ENCODE measurements at regions not wholly inside any gene's neighbourhood (a gene's known extent, or its start where the extent isn't known, plus 50 kb on each side); places are given as distances from the start of the nearest gene placed in this dataset.
"Not testable (repeated sequence)": the region's sequence is repeated elsewhere in the genome, so short reads cannot be mapped to it uniquely, and the experiment has no call there.

DNA sequence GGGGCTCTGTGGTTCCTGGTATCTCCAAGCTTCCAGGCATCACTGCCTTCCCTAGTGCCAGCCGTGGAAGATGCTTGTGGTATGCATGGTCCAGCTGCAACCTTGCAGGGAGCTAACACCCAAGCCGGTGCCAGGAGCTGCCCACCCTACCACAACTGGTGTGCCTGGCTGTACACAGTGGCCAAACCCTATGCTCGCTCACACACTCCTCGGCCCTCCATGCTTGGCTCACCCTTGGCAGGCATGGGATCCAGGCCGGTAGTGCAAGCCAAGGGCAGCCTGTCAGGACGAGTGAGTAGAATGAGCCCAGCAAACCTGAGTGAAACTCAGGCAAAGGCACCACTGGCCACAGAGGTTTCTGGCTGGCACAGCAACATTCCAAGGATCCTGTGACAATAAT is 1676.0 kb downstream of the SLITRK1 start:
- Histone ChIP-seq H3K9me3 (no peaks in the 10 kb centered on the region), H3K27me3 (no peaks in the 10 kb centered on the region), H3K4me3 (no peak overlapping the region), H3K36me3 (no peaks in the 10 kb centered on the region), H3K27ac (no peak overlapping the region), H3K4me1 (no peaks in the 10 kb centered on the region)
- no peak for DNase-seq (ENCODE audit: low spot score)
- TF ChIP-seq, protein P1, sequence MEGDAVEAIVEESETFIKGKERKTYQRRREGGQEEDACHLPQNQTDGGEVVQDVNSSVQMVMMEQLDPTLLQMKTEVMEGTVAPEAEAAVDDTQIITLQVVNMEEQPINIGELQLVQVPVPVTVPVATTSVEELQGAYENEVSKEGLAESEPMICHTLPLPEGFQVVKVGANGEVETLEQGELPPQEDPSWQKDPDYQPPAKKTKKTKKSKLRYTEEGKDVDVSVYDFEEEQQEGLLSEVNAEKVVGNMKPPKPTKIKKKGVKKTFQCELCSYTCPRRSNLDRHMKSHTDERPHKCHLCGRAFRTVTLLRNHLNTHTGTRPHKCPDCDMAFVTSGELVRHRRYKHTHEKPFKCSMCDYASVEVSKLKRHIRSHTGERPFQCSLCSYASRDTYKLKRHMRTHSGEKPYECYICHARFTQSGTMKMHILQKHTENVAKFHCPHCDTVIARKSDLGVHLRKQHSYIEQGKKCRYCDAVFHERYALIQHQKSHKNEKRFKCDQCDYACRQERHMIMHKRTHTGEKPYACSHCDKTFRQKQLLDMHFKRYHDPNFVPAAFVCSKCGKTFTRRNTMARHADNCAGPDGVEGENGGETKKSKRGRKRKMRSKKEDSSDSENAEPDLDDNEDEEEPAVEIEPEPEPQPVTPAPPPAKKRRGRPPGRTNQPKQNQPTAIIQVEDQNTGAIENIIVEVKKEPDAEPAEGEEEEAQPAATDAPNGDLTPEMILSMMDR (IDR thresholded peaks at IDR 0.05) = no peak

- H3K27ac ChIP-seq = no peak overlapping the region
- TF ChIP-seq, protein P1 (IDR thresholded peaks at IDR 0.05) = no peak
These were observed 1679.9 kb downstream of the SLITRK1 start for GRCh38 chr13:82202398-82202797.

GRCh38 chr13:82196087-82196486 is 1686.2 kb downstream of the SLITRK1 start:
- DNase-seq (ENCODE audit: low spot score) = no peak
- H3K4me3 ChIP-seq = no peak overlapping the region
- no peaks in the 10 kb centered on the region for H3K9me3 ChIP-seq
- no peaks in the 10 kb centered on the region for H3K4me1 ChIP-seq
- no peaks in the 10 kb centered on the region for H3K36me3 ChIP-seq
- no peaks in the 10 kb centered on the region for H3K27me3 ChIP-seq
- TF ChIP-seq, protein P1 (IDR thresholded peaks at IDR 0.05) = no peak
- H3K27ac ChIP-seq = no peak overlapping the region

More at GRCh38 chr13:82202398-82202797, 1679.9 kb downstream of the SLITRK1 start:
- no peaks in the 10 kb centered on the region for H3K36me3 ChIP-seq
- no peak overlapping the region for H3K4me3 ChIP-seq
- no peak for DNase-seq (ENCODE audit: low spot score)
- no peaks in the 10 kb centered on the region for H3K9me3 ChIP-seq
- no peaks in the 10 kb centered on the region for H3K4me1 ChIP-seq
- no peaks in the 10 kb centered on the region for H3K27me3 ChIP-seq

DNA sequence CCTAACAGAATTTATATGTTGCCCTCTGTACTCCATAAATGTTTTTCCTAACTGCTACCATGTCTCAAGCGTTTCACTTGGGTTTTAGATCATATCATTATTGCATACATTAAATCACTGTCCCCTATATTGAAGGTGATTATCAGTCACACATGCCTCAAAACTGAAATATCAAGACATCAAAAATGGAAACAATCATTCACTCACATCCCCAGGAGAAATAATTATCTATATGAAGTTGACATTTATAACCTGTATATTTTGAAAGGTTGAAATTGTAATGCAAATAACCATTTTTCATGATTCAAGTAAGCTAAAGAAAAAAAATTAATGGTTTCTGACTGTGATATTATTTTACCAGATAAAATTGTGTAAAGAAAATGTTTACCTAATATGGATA is 1695.0 kb downstream of the SLITRK1 start:
- no peak for DNase-seq (ENCODE audit: low spot score)
- no peaks in the 10 kb centered on the region for H3K4me1 ChIP-seq
- H3K9me3 ChIP-seq = no peaks in the 10 kb centered on the region
- no peaks in the 10 kb centered on the region for H3K27me3 ChIP-seq
- no peak overlapping the region for H3K4me3 ChIP-seq
- H3K36me3 ChIP-seq = no peaks in the 10 kb centered on the region
- H3K27ac ChIP-seq = no peak overlapping the region
- TF ChIP-seq, protein P1 (IDR thresholded peaks at IDR 0.05) = no peak

GRCh38 chr13:82176751-82177150 is 1705.5 kb downstream of the SLITRK1 start:
- Histone ChIP-seq H3K36me3 (no peaks in the 10 kb centered on the region), H3K9me3 (no peaks in the 10 kb centered on the region), H3K27me3 (no peaks in the 10 kb centered on the region), H3K4me3 (no peak overlapping the region), H3K4me1 (no peaks in the 10 kb centered on the region), H3K27ac (no peak overlapping the region)
- TF ChIP-seq, protein P1 (IDR thresholded peaks at IDR 0.05) = no peak
- no peak for DNase-seq (ENCODE audit: low spot score)

GRCh38 chr13:82165396-82166174 is 1716.7 kb downstream of the SLITRK1 start:
- Histone ChIP-seq H3K36me3 (no peaks in the 10 kb centered on the region), H3K27me3 (no peaks in the 10 kb centered on the region), H3K27ac (no peak overlapping the region), H3K4me3 (no peak overlapping the region), H3K4me1 (no peaks in the 10 kb centered on the region), H3K9me3 (no peaks in the 10 kb centered on the region)
- no peak for DNase-seq (ENCODE audit: low spot score)
- TF ChIP-seq, protein P1 (IDR thresholded peaks at IDR 0.05) = no peak

GRCh38 chr13:82164780-82165395 is 1717.4 kb downstream of the SLITRK1 start:
- H3K4me3 ChIP-seq; H3K36me3 ChIP-seq; H3K9me3 ChIP-seq; H3K27ac ChIP-seq; H3K4me1 ChIP-seq; DNase-seq (ENCODE audit: low spot score); H3K27me3 ChIP-seq: not testable (repeated sequence)
